B cell (primary cell): ENCODE measurements at regions not wholly inside any gene's neighbourhood (a gene's known extent, or its start where the extent isn't known, plus 50 kb on each side); places are given as distances from the start of the nearest gene placed in this dataset.

Experiments
- ATAC-seq: fragments of 200-7000 bp; cut with Tn5 transposase; one replicate; pipeline ENCODE4 v1.10.0; 2021; ENCODE audit warnings: low read depth, mild to moderate bottlenecking, moderate number of reproducible peaks, moderate library complexity
- CTCF ChIA-PET: fragments of 350-600 bp; sonication (Branson Sonifier 250); formaldehyde crosslinking; loops from one replicate; lab custom pipeline; 2021; ENCODE audit warnings: antibody characterized with exemption, inconsistent platforms; lab: Charles Lee
- POLR2A ChIA-PET: fragments of 350-600 bp; sonication (Branson Sonifier 250); formaldehyde crosslinking; loops from one replicate; lab custom pipeline; 2021; ENCODE audit warnings: antibody characterized with exemption; lab: Charles Lee
- DNase-seq: peaks from one replicate; pipeline ENCODE4 v3.0.0; 2013
- H2AFZ ChIP-seq: 2 replicates; pipeline ENCODE4 v1.6.1; 2012; ENCODE audit warnings: mild to moderate bottlenecking, low read depth, low read length; ENCODE audit not compliant: insufficient read depth, poor library complexity, severe bottlenecking
- H3K27ac ChIP-seq, 2 donors: 1 replicate in 1 of 2; 2 replicates in 1 of 2; pipeline ENCODE4 v1.5.1; 2012 to 2013; ENCODE audit warnings: low read length in 2 of 2, mild to moderate bottlenecking in 2 of 2, moderate library complexity in 1 of 2
- H3K27me3 ChIP-seq, 4 experiments: fragments of 200-600 bp in 1 of 4; sonication (generic) in 1 of 4; replicated peaks in 1 of 4; 1 replicate in 2 of 4; 2 replicates in 2 of 4; pipeline versions ENCODE4 v1.6.1 to v1.7.0; 2013 to 2016; ENCODE audit warnings: low read length in 3 of 4, mild to moderate bottlenecking in 2 of 4, mixed read lengths in 1 of 4, moderate library complexity in 1 of 4; ENCODE audit not compliant: insufficient read depth in 4 of 4, control insufficient read depth in 3 of 4; ENCODE audit errors: control extremely low read depth in 1 of 4
- H3K36me3 ChIP-seq, 2 experiments: replicated peaks in 1 of 2; 1 replicate in 1 of 2; 2 replicates in 1 of 2; pipeline versions ENCODE4 v1.6.1 to v1.7.1; 2013; ENCODE audit warnings: low read length in 1 of 2; ENCODE audit not compliant: insufficient read depth in 2 of 2, control insufficient read depth in 1 of 2; ENCODE audit errors: control extremely low read depth in 1 of 2, extremely low read depth in 1 of 2
- H3K4me1 ChIP-seq, 2 donors: fragments of 200-600 bp in 1 of 2; sonication (generic) in 1 of 2; 1 replicate in 1 of 2; 2 replicates in 1 of 2; pipeline versions ENCODE4 v1.5.1 to v1.6.1; 2013 to 2017; ENCODE audit warnings: low read length in 2 of 2; ENCODE audit not compliant: control insufficient read depth in 2 of 2, insufficient read depth in 2 of 2
- H3K4me2 ChIP-seq: replicated peaks from 2 replicates; pipeline ENCODE3; 2012; ENCODE audit warnings: mild to moderate bottlenecking, low read depth, low read length; ENCODE audit not compliant: poor library complexity, severe bottlenecking
- H3K4me3 ChIP-seq, 5 experiments: fragments of 200-600 bp in 1 of 5; sonication (generic) in 1 of 5; 1 replicate in 3 of 5; 2 replicates in 2 of 5; pipeline versions ENCODE4 v1.5.1 to v1.7.0; 2011 to 2016; ENCODE audit warnings: low read length in 4 of 5, mild to moderate bottlenecking in 4 of 5, low read depth in 2 of 5, control low read depth in 1 of 5, moderate library complexity in 1 of 5; ENCODE audit not compliant: insufficient read depth in 1 of 5; ENCODE audit errors: control extremely low read depth in 1 of 5, extremely low read depth in 1 of 5
- H3K79me2 ChIP-seq: fragments of 200-600 bp; sonication (generic); one replicate; pipeline ENCODE4 v1.6.0; 2016; ENCODE audit warnings: low read length; ENCODE audit not compliant: control insufficient read depth, insufficient read depth
- H3K9ac ChIP-seq: fragments of 200-600 bp; sonication (generic); 2 replicates; pipeline ENCODE4 v1.6.1; 2017; ENCODE audit warnings: mild to moderate bottlenecking, low read length, moderate library complexity
- H3K9me3 ChIP-seq, 3 donors: one replicate each; pipeline versions ENCODE4 v1.6.1 to v1.7.1; 2013; ENCODE audit warnings: low read length in 2 of 3; ENCODE audit not compliant: control insufficient read depth in 2 of 3, insufficient read depth in 1 of 3; ENCODE audit errors: control extremely low read depth in 1 of 3
- H4K20me1 ChIP-seq: 2 replicates; pipeline ENCODE4 v1.6.0; 2012; ENCODE audit warnings: mild to moderate bottlenecking, low read length; ENCODE audit not compliant: insufficient read depth, control insufficient read depth, poor library complexity, severe bottlenecking
- H3K27ac Mint-ChIP-seq: one replicate; pipeline ENCODE4 v1.8.0; 2021; ENCODE audit warnings: mixed read lengths
- H3K27me3 Mint-ChIP-seq: one replicate; pipeline ENCODE4 v1.8.0; 2021; ENCODE audit warnings: mixed read lengths
- H3K4me1 Mint-ChIP-seq: one replicate; pipeline ENCODE4 v1.8.0; 2021; ENCODE audit warnings: mixed read lengths
- H3K4me3 Mint-ChIP-seq: one replicate; pipeline ENCODE4 v1.8.0; 2021; ENCODE audit warnings: mixed read lengths
- H3K9me3 Mint-ChIP-seq: one replicate; pipeline ENCODE4 v1.8.0; 2022; ENCODE audit warnings: mixed read lengths; ENCODE audit not compliant: insufficient read depth
- EZH2 ChIP-seq: IDR thresholded peaks from 2 replicates; pipeline ENCODE4 v1.6.1; 2012; ENCODE audit warnings: borderline replicate concordance, low read depth, mild to moderate bottlenecking, moderate library complexity, low read length; ENCODE audit not compliant: insufficient read depth, poor library complexity, severe bottlenecking
- WGBS: methylation state at CpG from one replicate; pipeline ENCODE4 v1.1.5; 2013; ENCODE audit warnings: missing lambda C conversion rate; ENCODE audit not compliant: insufficient coverage; 5-methylcytosine and 5-hydroxymethylcytosine counted together
- intact Hi-C: fragments of 100-400 bp; cut with micrococcal nuclease; formaldehyde crosslinking; loops from one replicate; pipeline ENCODE4 v1.10.0; 2022
- TF ChIP-seq, protein P1 (sequence below): fragments of 200-600 bp; IDR thresholded peaks from one replicate; pipeline ENCODE4 v1.8.0; 2022; ENCODE audit warnings: antibody characterized with exemption, mild to moderate bottlenecking

DNA sequence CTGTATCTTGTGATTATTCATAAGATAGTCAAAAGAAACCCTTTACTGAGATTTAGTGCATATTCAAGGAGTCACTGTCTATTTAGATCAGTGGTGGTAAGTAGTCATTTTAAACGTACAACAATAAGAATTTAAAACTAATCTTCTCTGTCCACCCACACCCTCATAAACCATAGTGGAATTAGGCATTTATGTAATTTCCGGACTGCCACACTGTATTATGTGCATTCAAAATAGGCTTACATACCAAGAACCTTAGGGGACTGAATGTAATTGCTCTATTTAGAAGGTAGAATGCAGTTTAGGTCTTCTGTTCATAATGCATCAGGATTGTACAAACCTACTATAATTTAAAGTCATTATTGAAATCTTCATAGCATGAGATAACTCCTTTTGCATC, 685.4 kb downstream of the TENT5A start:
- POLR2A ChIA-PET, result no interaction called here

DNA sequence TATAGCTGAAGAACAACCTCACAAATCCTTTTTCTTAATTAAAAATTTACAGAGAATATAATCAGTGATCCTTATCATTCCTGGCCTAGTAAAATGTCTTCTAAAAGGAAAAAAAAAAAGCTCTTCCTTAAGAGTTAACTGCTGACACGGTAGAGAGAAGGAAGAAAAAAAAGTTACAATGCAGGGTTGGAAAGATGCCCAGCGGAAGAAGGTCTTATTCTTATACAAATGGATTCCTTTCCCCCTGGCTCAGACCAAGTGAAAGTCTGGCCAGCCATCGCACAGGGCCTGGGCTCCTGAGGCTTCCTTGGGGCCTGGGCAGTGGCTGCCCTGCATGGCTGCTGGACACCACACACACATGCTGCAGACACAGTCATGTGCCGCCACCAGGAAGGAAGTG, 688.6 kb downstream of the TENT5A start:
- TF ChIP-seq, protein P1, sequence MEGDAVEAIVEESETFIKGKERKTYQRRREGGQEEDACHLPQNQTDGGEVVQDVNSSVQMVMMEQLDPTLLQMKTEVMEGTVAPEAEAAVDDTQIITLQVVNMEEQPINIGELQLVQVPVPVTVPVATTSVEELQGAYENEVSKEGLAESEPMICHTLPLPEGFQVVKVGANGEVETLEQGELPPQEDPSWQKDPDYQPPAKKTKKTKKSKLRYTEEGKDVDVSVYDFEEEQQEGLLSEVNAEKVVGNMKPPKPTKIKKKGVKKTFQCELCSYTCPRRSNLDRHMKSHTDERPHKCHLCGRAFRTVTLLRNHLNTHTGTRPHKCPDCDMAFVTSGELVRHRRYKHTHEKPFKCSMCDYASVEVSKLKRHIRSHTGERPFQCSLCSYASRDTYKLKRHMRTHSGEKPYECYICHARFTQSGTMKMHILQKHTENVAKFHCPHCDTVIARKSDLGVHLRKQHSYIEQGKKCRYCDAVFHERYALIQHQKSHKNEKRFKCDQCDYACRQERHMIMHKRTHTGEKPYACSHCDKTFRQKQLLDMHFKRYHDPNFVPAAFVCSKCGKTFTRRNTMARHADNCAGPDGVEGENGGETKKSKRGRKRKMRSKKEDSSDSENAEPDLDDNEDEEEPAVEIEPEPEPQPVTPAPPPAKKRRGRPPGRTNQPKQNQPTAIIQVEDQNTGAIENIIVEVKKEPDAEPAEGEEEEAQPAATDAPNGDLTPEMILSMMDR, result no peak
- no peak for TF ChIP-seq EZH2
- POLR2A ChIA-PET, result no interaction called here

More for the DNA sequence above, 685.4 kb downstream of the TENT5A start:
- no peak overlapping the region for H3K27ac ChIP-seq
- intact Hi-C loops, result no loop called here
- peaks cover 0 to 4% (median 0%) of the 10 kb centered on the region in 3 donors for H3K9me3 ChIP-seq
- no peaks in the 10 kb centered on the region for H3K27me3 ChIP-seq
- no peak for ATAC-seq
- TF ChIP-seq, protein P1, result no peak
- TF ChIP-seq EZH2, result no peak
- no peak overlapping the region for H3K4me3 ChIP-seq
- CTCF ChIA-PET, result no interaction called here
- Mint-ChIP-seq H3K9me3 (peaks cover 3% of the 10 kb centered on the region), H3K4me1 (no peaks in the 10 kb centered on the region), H3K27ac (no peak overlapping the region), H3K27me3 (no peaks in the 10 kb centered on the region), H3K4me3 (no peak overlapping the region)
- no peak overlapping the region for H3K9ac ChIP-seq
- no peak overlapping the region for H2AFZ ChIP-seq
- DNase-seq, result no peak
- H3K79me2 ChIP-seq, result no peaks in the 10 kb centered on the region
- H3K4me1 ChIP-seq, result no peaks in the 10 kb centered on the region
- no peak overlapping the region for H3K4me2 ChIP-seq
- H3K36me3 ChIP-seq, result no peaks in the 10 kb centered on the region
- H4K20me1 ChIP-seq, result no peaks in the 10 kb centered on the region
- WGBS, result no CpG with 5 or more reads among the region's 2 CpGs

More for the DNA sequence above, 688.6 kb downstream of the TENT5A start:
- intact Hi-C loops, result no loop called here
- Histone ChIP-seq H3K4me2 (no peak overlapping the region), H3K9me3 (peaks cover 0 to 4% (median 0%) of the 10 kb centered on the region in 3 donors), H3K79me2 (no peaks in the 10 kb centered on the region), H3K9ac (no peak overlapping the region), H2AFZ (no peak overlapping the region), H3K36me3 (no peaks in the 10 kb centered on the region), H3K27ac (no peak overlapping the region), H3K4me1 (no peaks in the 10 kb centered on the region), H3K4me3 (no peak overlapping the region), H4K20me1 (no peaks in the 10 kb centered on the region), H3K27me3 (no peaks in the 10 kb centered on the region)
- Mint-ChIP-seq H3K4me3 (no peak overlapping the region), H3K4me1 (no peaks in the 10 kb centered on the region), H3K9me3 (peaks cover 3% of the 10 kb centered on the region), H3K27me3 (no peaks in the 10 kb centered on the region), H3K27ac (no peak overlapping the region)
- CTCF ChIA-PET, result no interaction called here
- DNase-seq, result no peak
- 86% methylated on average over 1 of the region's 4 CpGs for WGBS
- no peak for ATAC-seq
